GM12875 (cell line): ENCODE measurements at regions not wholly inside any gene's neighbourhood (a gene's known extent, or its start where the extent isn't known, plus 50 kb on each side); places are given as distances from the start of the nearest gene placed in this dataset.

Experiments
- H3K4me3 ChIP-seq: one replicate; pipeline ENCODE4 v1.5.1; 2011; ENCODE audit warnings: low read depth, low read length, control low read depth
- TF ChIP-seq, protein P1 (sequence below): IDR thresholded peaks from 2 replicates; pipeline ENCODE4 v1.5.1; 2011; ENCODE audit warnings: low read depth, mild to moderate bottlenecking, control low read depth, inconsistent platforms, low read length, moderate library complexity, borderline replicate concordance; ENCODE audit not compliant: insufficient read depth

DNA sequence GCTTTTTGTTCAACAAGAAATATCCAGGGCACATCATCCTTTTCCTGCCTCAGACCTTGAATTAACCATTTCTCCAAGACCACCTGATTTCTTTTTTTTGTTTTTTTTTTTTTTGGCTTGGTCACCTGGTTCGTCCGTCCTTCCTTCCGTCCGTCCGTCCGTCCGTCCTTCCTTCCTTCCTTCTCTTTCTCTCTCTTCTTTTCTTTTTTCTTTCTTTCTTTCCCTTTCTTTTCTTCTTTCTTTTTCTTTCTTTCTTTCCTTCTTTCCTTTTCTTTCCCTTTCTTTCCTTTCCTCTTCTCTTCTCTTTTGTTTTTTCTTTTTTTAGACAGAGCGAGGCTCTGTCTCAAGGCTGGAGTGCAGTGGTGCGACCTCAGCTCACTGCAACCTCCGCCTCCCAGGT lies 80.7 kb downstream of the TET3 start:
- TF ChIP-seq, protein P1, sequence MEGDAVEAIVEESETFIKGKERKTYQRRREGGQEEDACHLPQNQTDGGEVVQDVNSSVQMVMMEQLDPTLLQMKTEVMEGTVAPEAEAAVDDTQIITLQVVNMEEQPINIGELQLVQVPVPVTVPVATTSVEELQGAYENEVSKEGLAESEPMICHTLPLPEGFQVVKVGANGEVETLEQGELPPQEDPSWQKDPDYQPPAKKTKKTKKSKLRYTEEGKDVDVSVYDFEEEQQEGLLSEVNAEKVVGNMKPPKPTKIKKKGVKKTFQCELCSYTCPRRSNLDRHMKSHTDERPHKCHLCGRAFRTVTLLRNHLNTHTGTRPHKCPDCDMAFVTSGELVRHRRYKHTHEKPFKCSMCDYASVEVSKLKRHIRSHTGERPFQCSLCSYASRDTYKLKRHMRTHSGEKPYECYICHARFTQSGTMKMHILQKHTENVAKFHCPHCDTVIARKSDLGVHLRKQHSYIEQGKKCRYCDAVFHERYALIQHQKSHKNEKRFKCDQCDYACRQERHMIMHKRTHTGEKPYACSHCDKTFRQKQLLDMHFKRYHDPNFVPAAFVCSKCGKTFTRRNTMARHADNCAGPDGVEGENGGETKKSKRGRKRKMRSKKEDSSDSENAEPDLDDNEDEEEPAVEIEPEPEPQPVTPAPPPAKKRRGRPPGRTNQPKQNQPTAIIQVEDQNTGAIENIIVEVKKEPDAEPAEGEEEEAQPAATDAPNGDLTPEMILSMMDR = no peak
- no peak overlapping the region for H3K4me3 ChIP-seq

DNA sequence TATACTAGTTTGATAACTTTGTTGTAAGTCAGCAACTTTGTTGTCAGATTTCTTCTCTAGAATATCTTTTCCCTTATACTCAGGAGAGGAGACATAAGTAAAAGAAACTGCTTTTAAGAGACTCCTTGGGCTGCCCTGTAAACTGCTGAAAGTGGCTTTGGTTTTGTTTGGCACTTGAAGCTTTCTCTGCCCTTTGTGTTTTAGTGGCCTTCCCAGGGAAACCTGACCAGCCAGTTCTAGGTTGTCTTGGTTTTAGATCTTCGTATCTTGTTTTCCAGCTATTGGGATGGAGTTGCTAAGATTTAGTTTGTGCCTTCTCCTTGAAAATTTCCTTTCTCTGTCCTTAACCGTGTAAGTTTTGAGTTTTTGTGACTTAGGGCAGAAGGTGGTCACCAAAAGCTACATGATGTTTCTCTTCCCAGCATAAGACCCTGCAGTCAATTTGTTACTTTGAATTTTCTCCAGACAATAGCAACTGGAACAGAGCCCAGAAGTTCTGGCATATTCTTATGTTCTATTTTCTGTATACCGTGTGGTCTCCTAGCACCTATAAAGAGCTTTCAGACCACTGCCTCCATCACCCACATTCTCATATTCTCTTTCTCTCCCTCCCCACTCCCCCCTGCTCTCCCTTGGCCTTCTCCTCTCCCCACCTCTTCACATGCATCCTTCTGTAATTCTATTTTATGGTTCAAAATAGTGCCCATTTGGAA lies 81.1 kb downstream of the BOLA3 start:
- H3K4me3 ChIP-seq = no peak overlapping the region
- TF ChIP-seq, protein P1 = no peak

DNA sequence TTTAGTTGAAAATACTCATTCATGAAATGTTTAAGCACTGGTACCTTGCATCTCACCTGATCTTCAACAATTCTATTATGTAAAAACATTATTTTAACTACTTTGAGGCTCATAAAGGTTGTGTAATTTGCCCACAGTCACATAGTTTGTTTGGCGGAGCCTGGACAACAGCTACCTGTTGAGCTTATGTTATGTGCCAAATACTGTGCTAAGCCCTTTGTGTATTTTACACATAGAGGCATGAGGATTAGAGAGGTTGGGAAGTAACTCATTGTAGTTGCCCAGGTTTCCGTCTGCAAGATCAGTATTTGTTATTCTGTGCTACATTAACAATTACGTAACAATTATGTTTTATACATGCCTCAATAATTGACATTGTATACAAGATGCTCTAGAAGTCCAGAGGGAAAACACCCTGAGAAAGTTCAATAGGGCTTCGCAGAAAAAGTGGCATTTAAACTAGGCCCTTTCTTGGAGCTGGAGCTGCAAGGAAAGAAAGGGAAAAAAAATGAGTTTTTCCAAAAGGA lies 80.4 kb downstream of the BOLA3 start:
- TF ChIP-seq, protein P1 = no peak
- H3K4me3 ChIP-seq = no peak overlapping the region

DNA sequence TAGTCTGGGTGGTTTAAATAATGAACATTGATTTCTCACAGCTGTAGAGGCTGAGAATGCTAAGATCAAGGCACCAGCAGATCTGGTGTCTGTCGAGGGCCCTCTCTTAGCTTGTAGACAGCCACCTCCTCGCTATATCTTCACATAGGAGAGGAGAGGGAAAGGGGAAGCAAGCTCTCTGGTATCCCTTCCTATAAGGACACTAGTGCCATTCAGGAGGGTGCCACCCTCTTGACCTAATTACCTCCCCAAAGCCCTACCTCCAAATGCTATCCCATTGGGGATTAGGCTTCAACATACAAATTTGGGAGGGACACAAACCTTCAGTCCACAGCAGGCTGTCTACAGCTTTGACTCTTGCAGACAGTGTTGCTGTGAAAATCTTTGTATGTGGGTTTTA lies 76.7 kb downstream of the BOLA3 start:
- H3K4me3 ChIP-seq = no peak overlapping the region
- TF ChIP-seq, protein P1 = no peak

DNA sequence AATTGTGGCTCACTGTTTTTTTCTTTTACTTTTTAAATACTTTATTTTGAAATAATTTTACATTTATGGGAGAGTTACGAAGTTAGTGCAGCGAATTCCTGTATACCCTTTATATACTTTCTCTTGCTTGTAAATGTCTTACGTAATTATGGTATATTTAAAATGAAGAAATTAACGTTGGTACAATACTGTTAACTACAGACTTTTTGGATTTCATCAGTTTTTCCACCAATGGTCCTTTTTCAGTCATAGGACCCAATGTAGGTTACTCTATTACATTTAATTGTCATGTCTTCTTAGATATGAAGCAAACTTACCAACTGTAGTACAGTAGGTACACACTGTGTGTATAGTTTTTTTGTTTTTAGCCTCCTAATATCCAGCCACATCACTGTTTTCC lies 76.3 kb downstream of the BOLA3 start:
- TF ChIP-seq, protein P1 = no peak
- H3K4me3 ChIP-seq = no peak overlapping the region

DNA sequence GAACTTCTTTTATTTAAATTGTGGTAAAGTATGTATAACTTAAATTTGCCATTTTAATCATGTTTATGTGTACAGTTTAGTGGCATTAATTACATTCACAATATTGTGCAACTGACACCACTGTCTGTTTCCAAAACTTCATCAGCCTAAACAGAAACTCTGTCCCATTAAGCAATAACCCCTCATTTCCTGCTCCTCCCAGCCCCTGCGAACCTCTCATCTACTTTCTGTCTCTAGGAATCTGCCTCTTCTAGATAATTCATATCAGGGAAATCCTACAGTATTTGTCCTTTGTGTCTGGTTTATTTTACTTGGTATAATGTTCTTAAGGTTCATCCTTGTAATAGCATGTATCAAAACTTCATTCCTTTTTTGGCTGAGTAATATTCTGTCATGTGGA lies 75.1 kb downstream of the BOLA3 start:
- no peak overlapping the region for H3K4me3 ChIP-seq
- TF ChIP-seq, protein P1 = no peak

DNA sequence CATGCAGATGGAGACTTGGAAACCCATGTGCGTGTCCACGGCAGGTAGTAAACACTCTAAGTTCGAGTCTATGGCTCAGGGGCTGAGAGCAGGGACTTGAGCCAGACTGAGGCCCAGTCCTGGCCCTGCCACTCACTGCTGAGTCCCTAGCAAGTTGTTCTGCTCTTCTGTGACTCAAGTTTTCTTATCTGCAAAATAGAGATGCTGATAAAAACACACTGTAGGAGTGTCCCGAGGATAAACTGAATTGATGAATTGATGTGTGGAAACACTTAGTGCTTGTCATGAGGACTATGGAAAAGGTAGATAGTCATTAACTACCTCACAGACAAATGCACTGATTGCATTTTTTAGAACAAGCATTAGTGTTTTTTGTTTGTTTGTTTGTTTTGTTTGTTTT lies 73.2 kb downstream of the BOLA3 start:
- TF ChIP-seq, protein P1 = no peak
- H3K4me3 ChIP-seq = no peak overlapping the region
